GM21360 (cell line): ENCODE measurements at regions not wholly inside any gene's neighbourhood (a gene's known extent, or its start where the extent isn't known, plus 50 kb on each side); places are given as distances from the start of the nearest gene placed in this dataset.

Experiments used
- ATAC-seq: cut with Tn5 transposase; IDR thresholded peaks from one replicate; pipeline ENCODE4 v1.9.1; 2021; ENCODE audit warnings: mild to moderate bottlenecking, moderate library complexity; ENCODE audit not compliant: unreplicated experiment

DNA sequence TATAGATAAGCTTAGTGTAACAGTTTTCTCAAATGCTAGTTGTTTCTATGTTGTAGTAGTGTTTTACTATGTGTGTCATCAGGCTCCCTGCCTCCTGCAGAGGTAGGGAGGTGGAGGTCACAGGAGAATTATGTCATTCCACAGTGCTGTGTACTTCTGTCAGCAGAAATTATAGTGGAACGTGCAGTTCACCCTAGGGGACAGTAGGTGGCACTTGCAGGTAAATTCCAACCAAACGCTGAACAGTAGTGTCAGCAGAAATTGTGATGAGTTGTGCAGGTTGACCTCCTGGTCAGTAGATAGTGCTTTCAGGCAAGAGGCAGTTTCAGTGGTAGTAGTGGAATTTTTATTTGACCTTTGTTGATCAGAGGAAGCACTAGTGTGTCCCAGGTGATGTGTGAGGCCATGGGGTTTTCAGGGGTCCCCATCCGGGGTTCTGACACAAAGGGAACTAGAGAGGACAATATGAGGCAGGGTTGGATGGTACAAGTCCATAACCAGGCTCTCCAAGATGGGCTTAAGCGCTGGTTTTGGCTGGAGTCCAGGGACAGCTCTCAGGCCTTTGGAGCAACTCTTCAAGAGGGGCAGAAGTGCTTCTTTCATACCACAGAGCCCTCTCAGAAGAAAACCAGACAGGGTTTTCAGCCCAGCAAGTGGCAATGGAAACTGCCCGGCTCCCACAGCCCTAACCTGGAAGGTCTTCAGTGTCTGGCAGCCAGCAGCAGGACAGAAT, 402.9 kb downstream of the CYLC2 start:
- peak; percentile 99 for ATAC-seq

DNA sequence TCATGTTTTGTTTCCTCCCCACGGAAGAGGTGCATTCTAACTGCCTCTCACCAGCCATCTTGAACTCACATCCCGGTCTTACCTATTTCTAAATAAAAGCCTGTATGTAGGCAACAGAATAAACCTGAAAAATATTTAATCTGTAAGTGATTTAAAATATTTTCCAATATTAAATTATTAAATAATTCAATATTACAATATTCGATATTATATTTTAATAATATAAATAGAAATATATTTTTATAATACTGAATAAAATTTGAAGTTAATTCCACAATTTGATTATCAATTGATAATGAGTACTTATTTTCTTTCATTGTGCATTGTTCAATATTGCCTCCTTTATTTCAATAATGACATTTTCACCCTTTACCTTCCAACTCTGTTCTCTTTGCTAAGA, 404.4 kb downstream of the CYLC2 start:
- ATAC-seq: no peak

DNA sequence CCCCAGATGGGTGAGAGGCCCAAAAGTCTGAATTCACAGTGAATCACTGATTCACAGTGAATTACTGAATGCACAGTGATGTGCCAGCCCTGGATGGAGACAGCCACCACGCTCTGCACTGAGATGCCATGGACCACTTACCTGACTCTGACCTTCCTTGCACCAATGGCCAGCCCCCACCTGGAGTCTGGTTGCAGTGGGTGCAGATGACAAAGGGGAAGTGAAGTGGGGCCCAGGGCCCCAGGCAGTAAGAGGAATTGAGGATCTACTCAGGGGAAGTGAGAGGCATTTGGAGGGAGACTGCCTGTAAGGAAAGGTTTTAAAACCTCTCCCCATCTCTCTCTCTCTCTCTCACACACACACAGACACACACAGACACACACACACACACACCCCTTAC, 412.1 kb downstream of the CYLC2 start:
- no peak for ATAC-seq

DNA sequence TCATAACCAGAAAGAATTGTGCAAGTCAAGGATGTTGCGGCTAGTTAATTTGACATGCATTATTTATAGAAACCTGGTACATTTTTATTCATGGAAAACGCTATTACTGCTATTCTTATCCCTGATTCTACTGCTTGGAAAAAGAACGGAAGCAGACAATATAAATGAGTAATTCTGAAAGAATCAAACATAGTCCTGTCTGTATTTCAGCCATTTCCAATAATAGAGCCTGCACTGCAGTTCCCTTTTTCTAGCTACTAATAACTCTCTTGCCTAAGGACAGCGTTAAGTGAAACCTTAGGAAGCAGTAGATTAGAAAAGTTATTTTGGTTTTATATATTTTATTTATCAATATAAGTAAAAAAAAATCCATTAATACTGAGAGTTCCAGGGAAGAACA, 414.9 kb downstream of the CYLC2 start:
- no peak for ATAC-seq

DNA sequence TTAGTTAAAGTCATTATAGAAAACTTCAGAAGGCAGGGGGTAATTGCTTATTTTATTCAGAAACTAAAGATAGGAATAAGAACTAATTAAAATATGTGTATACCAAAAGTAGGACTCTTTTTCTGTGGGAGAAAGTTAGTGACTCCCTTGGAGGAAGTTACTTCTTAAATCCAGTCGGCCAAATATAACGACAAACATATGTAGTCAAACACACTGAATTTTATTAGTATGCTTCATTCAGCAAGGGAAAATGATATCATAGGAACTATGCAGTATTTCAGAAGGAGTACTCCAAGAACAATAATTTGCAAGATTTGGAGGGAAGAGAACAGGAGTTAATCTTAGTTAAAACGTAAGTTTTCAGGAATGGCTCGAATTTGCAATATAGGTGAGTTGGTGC, 432.6 kb downstream of the CYLC2 start:
- no peak for ATAC-seq

DNA sequence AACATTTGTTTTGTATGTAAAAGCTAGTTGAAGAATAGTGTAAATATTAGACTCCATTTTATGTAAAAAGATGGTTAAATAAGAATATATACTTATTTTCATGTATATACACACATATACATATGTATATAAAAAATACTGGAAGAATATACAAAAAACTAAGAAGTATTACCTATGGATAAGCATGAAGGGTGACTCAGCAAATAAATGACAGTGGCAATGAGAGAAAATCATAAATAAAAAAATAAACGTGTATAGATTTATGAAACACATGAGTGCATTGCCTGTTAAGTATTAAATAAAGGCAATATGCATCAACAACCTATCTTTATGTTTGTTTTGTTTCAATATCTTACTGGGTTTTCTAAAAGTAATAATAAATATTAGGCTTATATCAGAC, 435.3 kb downstream of the CYLC2 start:
- no peak for ATAC-seq

DNA sequence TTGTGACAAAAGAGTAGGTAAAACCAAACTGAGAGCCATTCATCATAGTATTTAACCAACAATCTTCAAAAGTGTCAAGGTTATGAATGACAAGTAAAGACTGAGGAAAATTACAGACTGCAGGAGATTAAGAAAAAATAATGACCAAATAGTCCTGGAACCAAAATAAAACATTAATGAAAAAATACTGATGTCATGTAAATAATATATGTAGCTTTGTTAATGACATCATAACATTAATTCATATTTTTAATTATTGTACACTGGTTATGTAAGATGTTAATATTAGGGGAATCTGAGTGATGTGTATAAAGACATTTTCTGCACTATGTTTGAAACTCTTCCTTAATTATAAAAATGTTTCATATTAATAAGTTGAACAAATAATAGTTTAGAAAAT, 436.7 kb downstream of the CYLC2 start:
- ATAC-seq: no peak

DNA sequence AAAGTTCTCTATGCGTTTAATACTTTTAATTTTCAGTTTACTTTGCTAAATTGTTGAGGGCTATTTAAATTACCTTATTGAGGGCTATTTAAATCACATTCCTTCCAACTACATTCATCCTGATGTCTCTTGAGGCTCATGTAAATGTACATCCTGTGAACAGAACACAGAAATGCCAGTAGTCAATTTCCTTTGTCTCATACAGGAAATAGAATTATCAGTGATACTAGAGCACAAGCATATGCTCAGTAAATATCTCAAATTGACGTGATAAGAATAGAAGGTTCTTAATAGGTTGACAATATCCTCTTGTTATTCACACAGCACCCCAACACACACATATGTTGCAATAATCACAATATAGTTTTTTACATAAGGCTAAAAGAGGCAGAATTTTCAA, 449.0 kb downstream of the CYLC2 start:
- no peak for ATAC-seq

DNA sequence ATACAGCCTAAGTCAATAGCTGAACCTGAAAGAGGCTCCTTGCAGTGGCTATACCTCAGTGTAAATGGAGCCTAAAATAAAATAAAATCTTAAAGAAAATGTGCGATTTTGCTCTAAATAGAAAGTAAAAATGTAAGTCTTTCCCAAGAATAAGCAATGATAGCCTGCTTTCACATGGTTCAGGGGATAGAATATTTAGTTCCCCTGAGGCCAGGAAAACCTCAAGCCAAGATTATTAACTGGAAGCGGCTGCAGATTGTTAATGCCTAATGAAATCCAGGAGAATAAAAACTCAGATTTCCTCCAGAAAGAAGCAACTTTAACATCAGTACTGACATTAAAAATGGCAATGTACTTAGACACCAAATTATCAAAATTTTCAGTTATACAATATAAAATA, 463.7 kb downstream of the CYLC2 start:
- ATAC-seq: no peak

DNA sequence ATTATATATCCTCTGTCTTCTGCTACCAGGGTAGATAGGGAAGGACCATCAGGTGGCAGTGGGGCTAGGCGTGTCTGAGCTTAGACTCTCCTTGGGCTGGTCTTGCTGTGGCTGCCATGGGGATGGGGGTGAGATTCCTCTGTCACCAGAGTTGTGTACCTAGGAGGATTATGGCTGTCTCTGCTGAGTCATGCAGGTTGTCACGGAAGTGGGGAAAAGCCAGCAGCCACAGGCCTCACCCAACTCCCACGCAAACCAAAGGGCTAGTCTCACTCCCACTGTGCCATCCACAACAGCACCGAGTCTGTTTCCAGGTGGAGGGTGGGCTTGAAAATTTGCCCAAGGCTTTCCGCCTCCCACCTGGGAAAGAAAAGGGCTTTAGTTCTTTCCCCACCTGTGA, 476.1 kb downstream of the CYLC2 start:
- no peak for ATAC-seq

DNA sequence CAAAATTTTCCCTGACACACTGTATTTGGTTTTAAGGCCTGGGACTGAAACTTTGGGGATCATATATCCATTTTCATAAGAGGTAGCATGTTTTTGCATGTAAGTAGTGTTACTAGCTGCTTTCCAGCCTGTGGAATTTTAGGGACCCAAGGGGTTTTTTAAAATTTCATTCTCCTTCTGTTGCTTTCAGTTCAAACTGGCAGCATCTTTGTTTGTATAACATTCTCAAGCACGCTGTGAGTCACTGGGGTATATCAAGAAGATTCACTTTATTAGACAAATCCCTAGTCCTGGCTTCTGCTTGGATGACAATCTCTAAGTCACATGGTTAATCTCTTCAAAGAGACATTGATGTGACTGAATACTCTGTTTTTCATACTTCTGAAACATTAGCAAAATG, 479.0 kb downstream of the CYLC2 start:
- ATAC-seq: no peak

DNA sequence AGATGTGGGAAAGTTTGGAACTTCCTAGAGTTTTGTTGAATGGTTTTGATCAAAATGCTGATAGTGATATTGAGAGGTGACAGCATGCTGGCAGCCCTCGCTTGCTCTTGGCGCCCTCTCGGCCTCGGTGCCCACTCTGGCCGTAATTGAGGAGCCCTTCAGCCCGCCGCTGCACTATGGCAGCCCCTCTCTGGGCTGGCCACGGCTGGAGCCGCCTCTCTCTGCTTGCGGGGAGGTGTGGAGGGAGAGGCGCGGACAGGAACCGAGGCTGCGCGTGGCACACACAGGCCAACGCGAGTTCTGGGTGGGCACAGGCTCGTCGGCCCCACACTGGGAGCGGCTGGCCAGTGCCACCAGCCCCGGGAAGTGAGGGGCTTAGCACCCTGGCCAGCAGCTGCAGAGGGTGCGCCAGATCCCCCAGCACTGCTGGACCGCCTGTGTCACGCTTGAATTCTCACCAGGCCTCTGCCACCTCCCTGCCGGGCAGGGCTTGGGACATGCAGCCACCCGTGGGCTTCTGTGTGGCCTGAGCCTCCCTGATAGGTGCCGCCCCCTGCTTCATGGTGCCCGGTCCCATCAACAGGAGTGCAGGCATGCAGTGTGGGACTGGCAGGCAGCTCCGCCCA, 488.5 kb downstream of the CYLC2 start:
- no peak for ATAC-seq

DNA sequence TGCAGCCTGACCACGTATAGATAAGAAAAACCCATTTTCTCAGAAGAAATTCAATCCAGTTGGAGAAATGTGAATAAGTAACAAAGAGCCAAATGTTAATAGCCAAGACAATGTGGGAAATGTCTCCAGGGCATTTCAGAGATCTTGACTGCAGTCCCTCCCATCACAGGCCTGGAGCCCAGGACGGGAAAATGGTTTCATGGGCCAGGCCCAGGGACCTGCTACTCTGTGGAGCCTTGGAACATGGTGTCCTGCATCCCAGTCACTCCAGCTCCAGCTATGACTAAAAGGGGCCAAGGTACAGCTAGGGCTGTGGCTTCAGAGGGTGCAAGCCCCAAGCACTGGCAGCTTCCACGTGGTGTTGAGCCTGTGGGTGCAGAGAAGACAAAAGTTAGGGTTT, 490.0 kb downstream of the CYLC2 start:
- no peak for ATAC-seq

DNA sequence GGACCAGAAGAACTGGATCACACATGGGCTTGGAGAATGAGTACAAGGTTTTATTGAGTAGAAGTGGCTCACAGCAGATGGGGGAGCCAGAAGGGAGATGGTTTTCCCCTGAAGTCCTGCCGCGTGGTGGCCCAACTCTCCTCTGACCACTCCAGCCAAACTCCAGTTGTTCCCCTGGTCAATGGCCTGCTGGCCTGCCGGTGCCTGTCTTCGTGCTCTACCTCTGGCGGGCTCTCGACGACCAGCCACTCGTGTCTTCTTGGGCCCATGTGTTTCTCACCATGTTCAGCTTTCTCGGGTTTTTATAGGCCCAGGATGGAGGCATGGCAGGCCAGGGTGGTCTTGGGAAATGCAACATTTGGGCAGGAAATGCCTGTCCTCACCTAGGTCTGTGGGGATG, 519.6 kb downstream of the CYLC2 start:
- ATAC-seq: no peak

DNA sequence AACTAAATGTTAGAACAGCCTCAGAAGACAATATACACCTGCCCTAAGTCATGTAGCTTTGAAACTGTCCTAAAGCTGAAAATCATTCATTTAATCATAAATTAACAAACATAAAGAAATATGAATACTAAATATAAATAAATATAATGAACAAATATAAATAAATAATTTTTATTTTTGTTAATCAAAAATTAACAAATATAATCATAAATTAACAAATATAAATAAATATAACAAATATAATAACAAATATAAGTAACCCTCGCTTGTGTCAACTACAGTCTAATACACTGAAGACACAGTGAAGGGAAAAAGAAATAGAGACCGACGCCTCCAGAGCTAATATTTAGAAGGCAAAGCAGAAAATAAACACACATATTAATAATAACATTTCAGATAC, 527.3 kb downstream of the CYLC2 start:
- ATAC-seq: no peak

DNA sequence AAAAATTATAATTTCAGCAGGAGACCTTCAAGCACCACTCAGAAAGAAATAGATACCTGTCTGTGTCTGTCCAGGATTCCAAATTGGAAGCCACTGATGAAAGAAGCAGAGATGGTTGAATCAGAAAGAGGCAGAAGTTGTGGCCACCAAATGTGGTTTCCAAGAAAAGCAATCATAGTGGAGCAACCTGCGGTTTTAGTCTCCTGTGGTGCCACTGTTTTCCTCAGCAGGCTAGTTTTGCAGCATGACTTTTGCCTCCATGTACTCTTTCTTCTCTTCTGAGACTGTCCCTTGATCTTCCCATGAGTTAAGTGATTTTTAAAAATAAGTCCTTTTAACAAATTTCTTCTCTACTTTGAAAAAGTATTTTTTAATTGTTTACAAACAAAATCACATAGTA, 535.8 kb downstream of the CYLC2 start:
- no peak for ATAC-seq

DNA sequence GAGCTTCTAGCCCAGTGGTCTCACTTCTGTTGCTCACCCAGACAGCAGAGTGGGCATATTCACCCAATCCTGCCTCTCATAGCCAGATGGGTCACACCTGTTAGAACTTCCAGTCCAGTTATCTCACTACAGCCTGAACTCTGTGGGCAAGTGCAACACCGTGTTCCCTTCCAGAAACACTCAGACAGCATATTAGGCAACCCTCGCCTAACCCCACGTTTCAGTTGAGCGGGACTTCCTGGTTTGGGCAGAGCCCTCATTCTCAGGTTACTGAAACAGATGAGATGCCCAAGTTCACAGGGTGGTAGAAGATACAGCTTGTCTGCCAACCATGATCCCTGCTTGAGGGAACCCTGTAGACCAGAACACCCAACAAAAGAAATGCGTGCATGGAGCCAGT, 538.2 kb downstream of the CYLC2 start:
- no peak for ATAC-seq

DNA sequence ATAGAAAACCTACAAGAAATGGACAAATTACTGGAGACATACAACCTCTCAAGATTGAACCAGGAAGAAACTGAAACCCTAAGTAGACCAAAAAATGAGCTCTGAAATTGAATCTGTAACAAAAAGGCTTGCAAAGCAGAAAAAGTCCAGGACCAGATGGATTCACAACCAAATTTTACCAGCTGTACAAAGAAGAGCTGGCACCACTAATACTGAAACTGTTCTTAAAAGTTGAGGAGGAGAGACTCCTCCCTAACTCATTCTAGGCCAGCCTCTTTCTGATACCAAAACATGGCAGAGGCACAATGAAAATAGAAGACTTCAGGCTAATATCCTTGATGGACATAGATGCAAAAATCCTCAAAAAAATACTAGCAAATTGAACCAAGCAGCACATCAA, 542.3 kb downstream of the CYLC2 start:
- no peak for ATAC-seq

DNA sequence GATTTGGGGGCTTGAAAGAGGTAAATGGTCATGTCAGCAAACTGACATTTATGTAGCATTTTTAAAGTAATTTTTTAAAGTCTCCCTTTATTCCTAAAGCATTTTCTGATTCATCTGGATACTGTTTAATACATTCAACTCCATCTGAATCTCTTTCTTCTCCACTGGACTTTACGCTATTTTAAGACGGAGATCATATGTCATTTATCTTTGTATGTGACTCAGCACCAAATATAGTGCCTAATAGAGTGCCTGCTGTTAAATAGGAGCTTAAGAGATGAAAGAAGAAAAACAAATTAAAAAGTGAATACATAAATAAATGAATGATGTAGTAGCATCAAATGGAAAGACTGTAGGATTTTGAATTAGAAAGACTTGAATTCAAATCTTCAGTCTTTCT, 548.8 kb upstream of the SMC2 start:
- ATAC-seq: no peak

DNA sequence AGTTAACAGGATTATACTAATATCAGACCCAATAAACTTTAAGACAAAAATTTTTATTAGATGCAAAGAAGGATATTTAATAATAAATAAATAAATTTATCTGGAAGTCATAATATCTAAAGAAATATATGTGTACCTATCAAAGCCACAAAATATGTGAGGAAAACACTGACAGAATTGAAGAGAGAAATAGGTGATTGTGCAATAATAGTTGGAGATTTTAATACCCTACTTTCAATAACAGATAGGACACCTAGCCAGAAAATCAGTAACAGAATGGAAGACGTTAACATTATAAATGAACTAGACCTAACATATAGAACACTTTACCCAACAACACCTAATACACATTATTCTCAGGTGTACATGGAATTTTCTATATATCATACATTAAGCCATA, 541.4 kb upstream of the SMC2 start:
- ATAC-seq: no peak

DNA sequence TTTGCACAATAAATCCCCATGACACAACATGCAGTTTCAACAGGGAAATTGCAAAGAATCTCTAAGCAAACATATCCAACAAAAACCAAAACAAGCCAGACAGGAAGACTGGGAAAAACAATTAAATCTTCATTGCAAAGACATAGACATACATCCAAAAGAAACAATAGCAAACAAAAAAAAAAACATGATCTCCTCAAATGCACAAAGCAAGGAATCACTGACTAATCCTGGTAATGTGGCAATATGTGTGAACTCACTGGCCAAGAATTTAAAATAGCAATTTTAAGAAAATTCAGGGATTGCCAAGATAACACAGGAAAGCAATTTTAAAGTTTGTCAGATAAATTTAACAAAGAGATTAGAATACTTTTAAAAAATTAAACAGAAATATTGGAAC, 520.1 kb upstream of the SMC2 start:
- ATAC-seq: no peak

DNA sequence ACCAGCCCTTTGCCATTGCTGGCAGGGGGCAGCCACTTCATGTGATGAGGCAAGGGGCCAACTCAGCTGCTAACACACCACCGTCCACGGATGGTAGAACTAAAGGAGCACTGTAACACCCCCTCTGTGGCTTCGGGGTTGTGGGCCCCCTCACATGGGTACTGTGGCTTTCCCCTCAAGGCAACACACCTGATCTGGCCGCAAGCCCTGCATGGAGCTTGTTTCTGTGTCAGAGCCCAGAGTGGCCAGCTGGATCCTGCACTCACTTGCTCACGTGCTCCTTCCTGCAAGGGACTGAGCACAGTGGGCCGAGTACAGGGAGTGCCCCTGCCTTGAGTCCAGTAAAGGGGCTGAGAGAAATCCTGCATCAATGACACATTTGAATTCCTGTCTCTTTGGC, 507.4 kb upstream of the SMC2 start:
- no peak for ATAC-seq

DNA sequence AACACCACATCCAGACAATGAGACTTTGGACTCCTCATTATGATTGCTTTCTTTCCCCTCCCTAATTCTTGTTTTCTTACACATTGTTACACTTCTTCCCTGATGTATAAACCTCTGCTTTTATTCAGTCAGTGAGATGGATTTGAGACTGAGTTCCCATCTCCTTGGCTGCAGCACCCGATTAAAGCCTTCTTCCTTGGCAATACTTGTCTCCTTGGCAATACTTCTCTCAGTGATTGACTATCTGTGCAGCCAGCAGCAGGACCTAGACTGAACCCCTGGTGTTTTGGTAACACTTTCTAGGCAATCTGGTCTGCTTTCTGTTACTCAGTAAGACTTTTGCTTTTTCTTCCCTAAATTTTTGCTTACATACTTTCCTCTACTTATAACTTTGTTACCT, 492.8 kb upstream of the SMC2 start:
- no peak for ATAC-seq
